Left hindlimb (tissue), 1 donor: ENCODE measurements at regions not wholly inside any gene's neighbourhood (a gene's known extent, or its start where the extent isn't known, plus 50 kb on each side); places are given as distances from the start of the nearest gene placed in this dataset.
"Not testable (repeated sequence)": the region's sequence is repeated elsewhere in the genome, so short reads cannot be mapped to it uniquely, and the experiment has no call there.

Experiments
- DNase-seq: peaks from one replicate; pipeline ENCODE4 v3.0.0-alpha.2; 2018

GRCh38 chr5:85428426-85428934, 1043.8 kb upstream of the EDIL3 start:
- no peak for DNase-seq

GRCh38 chr5:85431726-85432125, 1047.0 kb upstream of the EDIL3 start:
- not testable (repeated sequence) for DNase-seq

GRCh38 chr5:85441156-85441555, 1056.5 kb upstream of the EDIL3 start:
- DNase-seq = no peak

- no peak for DNase-seq
Measured at GRCh38 chr5:85441853-85442252, 1057.2 kb upstream of the EDIL3 start.

GRCh38 chr5:85452322-85453025, 1067.8 kb upstream of the EDIL3 start:
- DNase-seq = no peak

GRCh38 chr5:85453026-85453349, 1068.3 kb upstream of the EDIL3 start:
- no peak for DNase-seq

- DNase-seq = no peak
Measured at GRCh38 chr5:85458319-85458718, 1073.6 kb upstream of the EDIL3 start.

- no peak for DNase-seq
Measured at GRCh38 chr5:85462957-85463356, 1078.3 kb upstream of the EDIL3 start.

- DNase-seq = no peak
Measured at GRCh38 chr5:85466423-85466822, 1081.7 kb upstream of the EDIL3 start.

- no peak for DNase-seq
Measured at GRCh38 chr5:85472749-85473148, 1088.1 kb upstream of the EDIL3 start.

GRCh38 chr5:85475151-85475550, 1090.5 kb upstream of the EDIL3 start:
- DNase-seq = not testable (repeated sequence)

GRCh38 chr5:85476617-85477016, 1091.9 kb upstream of the EDIL3 start:
- DNase-seq = no peak

GRCh38 chr5:85479849-85480248, 1095.2 kb upstream of the EDIL3 start:
- DNase-seq = no peak

GRCh38 chr5:85484982-85485574, 1100.4 kb upstream of the EDIL3 start:
- DNase-seq = no peak

- no peak for DNase-seq
Measured at GRCh38 chr5:85488295-85488694, 1103.6 kb upstream of the EDIL3 start.

- no peak for DNase-seq
Measured at GRCh38 chr5:85500869-85501268, 1116.2 kb upstream of the EDIL3 start.

GRCh38 chr5:85512896-85513295, 1104.8 kb upstream of the COX7C start:
- DNase-seq = peak; percentile 16

GRCh38 chr5:85515588-85515987, 1102.2 kb upstream of the COX7C start:
- DNase-seq = no peak

- no peak for DNase-seq
Measured at GRCh38 chr5:85517386-85517785, 1100.4 kb upstream of the COX7C start.

GRCh38 chr5:85533341-85534047, 1084.2 kb upstream of the COX7C start:
- no peak for DNase-seq

- no peak for DNase-seq
Measured at GRCh38 chr5:85538362-85538761, 1079.4 kb upstream of the COX7C start.

GRCh38 chr5:85545129-85545528, 1072.6 kb upstream of the COX7C start:
- DNase-seq = no peak

GRCh38 chr5:85549229-85549628, 1068.5 kb upstream of the COX7C start:
- no peak for DNase-seq
